Spinal cord (tissue), 9 donors: ENCODE measurements at regions not wholly inside any gene's neighbourhood (a gene's known extent, or its start where the extent isn't known, plus 50 kb on each side); places are given as distances from the start of the nearest gene placed in this dataset.

Experiments
- DNase-seq, 6 donors: peaks; one replicate each; pipeline versions ENCODE4 v3.0.0 to v3.0.0-alpha.2; 2013 to 2015; ENCODE audit warnings: low spot score in 6 of 6, low read depth in 4 of 6
- H3K27ac ChIP-seq: one replicate; pipeline ENCODE4 v1.5.1; 2013; ENCODE audit warnings: low read depth, low read length, control low read depth
- H3K27me3 ChIP-seq: one replicate; pipeline ENCODE4 v1.6.1; 2013; ENCODE audit warnings: low read length; ENCODE audit not compliant: control insufficient read depth, insufficient read depth
- H3K36me3 ChIP-seq: one replicate; pipeline ENCODE4 v1.6.1; 2013; ENCODE audit warnings: low read length; ENCODE audit not compliant: control insufficient read depth, insufficient read depth
- H3K4me1 ChIP-seq: one replicate; pipeline ENCODE4 v1.6.1; 2013; ENCODE audit warnings: low read length; ENCODE audit not compliant: control insufficient read depth, insufficient read depth
- H3K4me3 ChIP-seq: one replicate; pipeline ENCODE4 v1.5.1; 2013; ENCODE audit warnings: low read depth, low read length, control low read depth
- H3K9me3 ChIP-seq: one replicate; pipeline ENCODE4 v1.6.1; 2013; ENCODE audit warnings: low read length; ENCODE audit not compliant: control insufficient read depth, insufficient read depth
- WGBS: methylation state at CpG from one replicate; pipeline ENCODE4 v1.1.5; 2013; ENCODE audit warnings: missing lambda C conversion rate; ENCODE audit not compliant: insufficient coverage; 5-methylcytosine and 5-hydroxymethylcytosine counted together
- donor health status: healthy.

GRCh38 chr13:68199271-68199670, 969.1 kb upstream of the PCDH9 start:
- Histone ChIP-seq H3K4me3 (no peak overlapping the region), H3K27ac (no peak overlapping the region), H3K4me1 (no peaks in the 10 kb centered on the region), H3K9me3 (no peaks in the 10 kb centered on the region), H3K36me3 (no peaks in the 10 kb centered on the region), H3K27me3 (no peaks in the 10 kb centered on the region)
- 92% methylated on average over 1 of the region's 2 CpGs for WGBS
- DNase-seq, result no peak

- DNase-seq, result no peak
- WGBS, result 91% methylated on average over 3 of the region's 4 CpGs
- Histone ChIP-seq H3K27ac (no peak overlapping the region), H3K4me1 (no peaks in the 10 kb centered on the region), H3K4me3 (no peak overlapping the region), H3K36me3 (no peaks in the 10 kb centered on the region), H3K9me3 (no peaks in the 10 kb centered on the region), H3K27me3 (no peaks in the 10 kb centered on the region)
Measured at GRCh38 chr13:68190818-68191217, 960.7 kb upstream of the PCDH9 start.

- Histone ChIP-seq H3K36me3 (no peaks in the 10 kb centered on the region), H3K27ac (no peak overlapping the region), H3K9me3 (no peaks in the 10 kb centered on the region), H3K27me3 (no peaks in the 10 kb centered on the region), H3K4me1 (no peaks in the 10 kb centered on the region), H3K4me3 (no peak overlapping the region)
- WGBS, result no CpG with 5 or more reads among the region's 3 CpGs
- peak in 1 of 6 donors; percentile 64 for DNase-seq
Measured at GRCh38 chr13:68185444-68186141, 955.5 kb upstream of the PCDH9 start.

GRCh38 chr13:68176475-68176874, 946.3 kb upstream of the PCDH9 start:
- Histone ChIP-seq H3K4me1 (no peaks in the 10 kb centered on the region), H3K27me3 (no peaks in the 10 kb centered on the region), H3K4me3 (no peak overlapping the region), H3K36me3 (no peaks in the 10 kb centered on the region), H3K9me3 (no peaks in the 10 kb centered on the region), H3K27ac (no peak overlapping the region)
- no CpG with 5 or more reads among the region's 2 CpGs for WGBS
- peak; percentile 29 to 91 (median 58) for DNase-seq

GRCh38 chr13:68174893-68175292, 944.8 kb upstream of the PCDH9 start:
- Histone ChIP-seq H3K27ac (no peak overlapping the region), H3K4me1 (no peaks in the 10 kb centered on the region), H3K36me3 (no peaks in the 10 kb centered on the region), H3K4me3 (no peak overlapping the region), H3K27me3 (no peaks in the 10 kb centered on the region), H3K9me3 (no peaks in the 10 kb centered on the region)
- no peak for DNase-seq
- WGBS, result no CpG with 5 or more reads among the region's 2 CpGs

- no peaks in the 10 kb centered on the region for H3K36me3 ChIP-seq
- no CpG with 5 or more reads among the region's 2 CpGs for WGBS
- no peak overlapping the region for H3K27ac ChIP-seq
- H3K4me3 ChIP-seq, result no peak overlapping the region
- no peak for DNase-seq
- no peaks in the 10 kb centered on the region for H3K4me1 ChIP-seq
- H3K27me3 ChIP-seq, result no peaks in the 10 kb centered on the region
- H3K9me3 ChIP-seq, result no peaks in the 10 kb centered on the region
Measured at GRCh38 chr13:68173111-68173510, 943.0 kb upstream of the PCDH9 start.

- no peak overlapping the region for H3K27ac ChIP-seq
- H3K36me3 ChIP-seq, result no peaks in the 10 kb centered on the region
- H3K4me1 ChIP-seq, result no peaks in the 10 kb centered on the region
- DNase-seq, result no peak
- H3K9me3 ChIP-seq, result no peaks in the 10 kb centered on the region
- 95% methylated on average over 34 of the region's 37 CpGs for WGBS
- no peaks in the 10 kb centered on the region for H3K27me3 ChIP-seq
- H3K4me3 ChIP-seq, result no peak overlapping the region
Measured at GRCh38 chr13:68170961-68171360, 940.8 kb upstream of the PCDH9 start.

GRCh38 chr13:68168448-68168847, 938.3 kb upstream of the PCDH9 start:
- Histone ChIP-seq H3K4me3 (no peak overlapping the region), H3K36me3 (no peaks in the 10 kb centered on the region), H3K27me3 (no peaks in the 10 kb centered on the region), H3K9me3 (no peaks in the 10 kb centered on the region), H3K4me1 (no peaks in the 10 kb centered on the region), H3K27ac (no peak overlapping the region)
- DNase-seq, result peak in 1 of 6 donors; percentile 13

- no peak overlapping the region for H3K4me3 ChIP-seq
- H3K9me3 ChIP-seq, result no peaks in the 10 kb centered on the region
- no peak for DNase-seq
- no peaks in the 10 kb centered on the region for H3K36me3 ChIP-seq
- WGBS, result 90% methylated on average over 2 of the region's 3 CpGs
- H3K27me3 ChIP-seq, result no peaks in the 10 kb centered on the region
- H3K27ac ChIP-seq, result no peak overlapping the region
- H3K4me1 ChIP-seq, result no peaks in the 10 kb centered on the region
Measured at GRCh38 chr13:68160466-68160865, 930.3 kb upstream of the PCDH9 start.

GRCh38 chr13:68152414-68152813, 922.3 kb upstream of the PCDH9 start:
- 100% methylated on average over 1 of the region's 4 CpGs for WGBS
- no peak for DNase-seq
- peaks cover 6% of the 10 kb centered on the region for H3K9me3 ChIP-seq
- H3K4me1 ChIP-seq, result no peaks in the 10 kb centered on the region
- H3K27me3 ChIP-seq, result no peaks in the 10 kb centered on the region
- H3K27ac ChIP-seq, result no peak overlapping the region
- H3K4me3 ChIP-seq, result no peak overlapping the region
- no peaks in the 10 kb centered on the region for H3K36me3 ChIP-seq
